ENCODE measurements at regions not wholly inside any gene's neighbourhood (a gene's known extent, or its start where the extent isn't known, plus 50 kb on each side); places are given as distances from the start of the nearest gene placed in this dataset.

DNA sequence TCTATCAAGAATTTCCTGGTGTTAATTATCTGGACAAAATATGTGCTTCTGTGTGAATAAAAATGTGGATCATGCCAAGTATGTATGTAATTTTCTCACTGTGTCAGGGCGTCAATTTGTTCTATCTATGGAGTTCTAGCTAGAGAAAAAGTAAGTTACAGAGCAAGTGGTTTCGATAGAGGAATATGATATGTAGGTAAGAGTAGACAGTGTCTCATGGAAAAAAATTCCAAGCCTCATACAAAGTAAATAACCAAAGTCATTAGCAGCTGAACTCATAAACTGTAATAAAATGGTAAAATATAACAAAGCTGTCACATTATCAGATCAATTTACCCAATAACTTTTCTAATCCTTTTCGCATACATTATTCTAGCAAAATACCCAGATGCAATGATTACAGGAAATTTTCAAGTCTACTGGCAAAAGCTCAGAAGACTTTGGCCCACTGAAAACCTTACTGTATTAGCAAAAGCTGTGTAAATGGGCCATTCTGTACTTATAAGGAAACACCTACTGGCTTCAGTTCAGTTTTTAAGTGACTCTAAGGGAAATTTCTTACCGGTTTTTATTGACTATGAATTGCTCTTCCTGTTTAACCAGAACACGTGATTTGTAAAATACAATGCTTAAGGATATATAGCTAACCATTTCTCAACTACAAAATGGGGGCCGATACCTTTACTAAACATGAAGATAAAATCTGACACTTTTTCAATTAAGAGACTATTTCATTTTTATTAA is 121.0 kb upstream of the ARSJ start:
- Histone ChIP-seq H3K4me3 (no peak overlapping the region), H3K27me3 (replicated peaks; ENCODE audit: insufficient read depth) (no peaks in the 10 kb centered on the region), H3K27ac (no peak overlapping the region), H3K36me3 (no peaks in the 10 kb centered on the region), H3K4me1 (replicated peaks) (no peaks in the 10 kb centered on the region), H3K9me3 (no peaks in the 10 kb centered on the region)
- 30% methylated on average over 6 of the region's 6 CpGs for WGBS
- TF ChIP-seq POLR2AphosphoS5 (IDR thresholded peaks at IDR 0.05) (no peak), POLR2A (IDR thresholded peaks at IDR 0.05) (no peak)
- TF ChIP-seq, protein P1, sequence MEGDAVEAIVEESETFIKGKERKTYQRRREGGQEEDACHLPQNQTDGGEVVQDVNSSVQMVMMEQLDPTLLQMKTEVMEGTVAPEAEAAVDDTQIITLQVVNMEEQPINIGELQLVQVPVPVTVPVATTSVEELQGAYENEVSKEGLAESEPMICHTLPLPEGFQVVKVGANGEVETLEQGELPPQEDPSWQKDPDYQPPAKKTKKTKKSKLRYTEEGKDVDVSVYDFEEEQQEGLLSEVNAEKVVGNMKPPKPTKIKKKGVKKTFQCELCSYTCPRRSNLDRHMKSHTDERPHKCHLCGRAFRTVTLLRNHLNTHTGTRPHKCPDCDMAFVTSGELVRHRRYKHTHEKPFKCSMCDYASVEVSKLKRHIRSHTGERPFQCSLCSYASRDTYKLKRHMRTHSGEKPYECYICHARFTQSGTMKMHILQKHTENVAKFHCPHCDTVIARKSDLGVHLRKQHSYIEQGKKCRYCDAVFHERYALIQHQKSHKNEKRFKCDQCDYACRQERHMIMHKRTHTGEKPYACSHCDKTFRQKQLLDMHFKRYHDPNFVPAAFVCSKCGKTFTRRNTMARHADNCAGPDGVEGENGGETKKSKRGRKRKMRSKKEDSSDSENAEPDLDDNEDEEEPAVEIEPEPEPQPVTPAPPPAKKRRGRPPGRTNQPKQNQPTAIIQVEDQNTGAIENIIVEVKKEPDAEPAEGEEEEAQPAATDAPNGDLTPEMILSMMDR (IDR thresholded peaks at IDR 0.05) = no peak
- no peak for DNase-seq (ENCODE audit: low spot score)
- intact Hi-C loops (cut with DNase I) = no loop called here

DNA sequence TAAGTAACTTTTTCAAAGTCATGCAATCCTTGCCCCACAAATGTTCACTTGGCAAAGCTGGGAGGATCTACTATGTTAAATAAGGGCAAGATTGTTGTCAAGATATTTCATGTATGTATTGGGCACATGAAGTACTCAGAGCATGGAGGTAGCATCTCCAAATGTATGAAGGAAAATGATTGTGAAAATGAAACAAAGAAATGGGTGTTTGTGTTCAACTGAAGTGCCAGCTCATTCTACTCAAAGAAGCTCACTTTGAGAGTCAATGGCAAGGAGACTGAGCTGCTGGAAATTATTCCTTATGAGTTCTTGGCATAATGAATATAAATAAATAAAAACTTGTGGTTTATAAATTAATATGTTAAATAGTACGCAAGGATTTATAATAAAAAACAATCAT is 124.5 kb upstream of the ARSJ start:
- TF ChIP-seq, protein P1 (IDR thresholded peaks at IDR 0.05) = no peak
- Histone ChIP-seq H3K27me3 (replicated peaks; ENCODE audit: insufficient read depth) (no peaks in the 10 kb centered on the region), H3K4me3 (no peak overlapping the region), H3K36me3 (no peaks in the 10 kb centered on the region), H3K9me3 (no peaks in the 10 kb centered on the region), H3K4me1 (replicated peaks) (no peaks in the 10 kb centered on the region), H3K27ac (no peak overlapping the region)
- whole genome bisulfite sequencing = 93% methylated on average over 1 of the region's 1 CpG
- intact Hi-C loops (cut with DNase I) = no loop called here
- no peak for DNase-seq (ENCODE audit: low spot score)

DNA sequence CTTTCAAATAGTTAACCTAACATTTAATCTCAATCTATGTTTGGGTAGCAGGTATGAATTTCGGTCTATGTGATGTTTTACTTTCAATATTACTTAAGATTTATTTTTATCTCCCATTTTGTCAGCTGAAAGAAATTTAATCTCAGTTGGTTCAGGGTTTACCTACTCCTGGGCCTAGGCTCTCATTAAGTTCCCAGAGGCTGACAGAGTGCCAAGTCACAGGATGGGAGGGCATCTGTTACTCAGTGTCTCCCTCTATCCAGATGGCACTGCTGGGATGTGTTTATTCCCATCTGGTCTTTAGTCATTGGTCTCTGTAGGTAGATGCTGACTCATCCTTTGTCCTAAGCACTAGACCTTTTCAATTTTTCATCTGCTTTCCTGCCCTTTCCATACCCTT is 129.4 kb upstream of the ARSJ start:
- Histone ChIP-seq H3K27ac (no peak overlapping the region), H3K36me3 (no peaks in the 10 kb centered on the region), H3K27me3 (replicated peaks; ENCODE audit: insufficient read depth) (no peaks in the 10 kb centered on the region), H3K4me1 (replicated peaks) (no peaks in the 10 kb centered on the region), H3K4me3 (no peak overlapping the region), H3K9me3 (no peaks in the 10 kb centered on the region)
- 97% methylated on average over 1 of the region's 1 CpG for WGBS
- no peak for TF ChIP-seq POLR2A (IDR thresholded peaks at IDR 0.05)
- TF ChIP-seq, protein P1 (IDR thresholded peaks at IDR 0.05) = no peak
- TF ChIP-seq POLR2AphosphoS5 (IDR thresholded peaks at IDR 0.05) = no peak
- intact Hi-C loops (cut with DNase I) = no loop called here
- DNase-seq (ENCODE audit: low spot score) = no peak

DNA sequence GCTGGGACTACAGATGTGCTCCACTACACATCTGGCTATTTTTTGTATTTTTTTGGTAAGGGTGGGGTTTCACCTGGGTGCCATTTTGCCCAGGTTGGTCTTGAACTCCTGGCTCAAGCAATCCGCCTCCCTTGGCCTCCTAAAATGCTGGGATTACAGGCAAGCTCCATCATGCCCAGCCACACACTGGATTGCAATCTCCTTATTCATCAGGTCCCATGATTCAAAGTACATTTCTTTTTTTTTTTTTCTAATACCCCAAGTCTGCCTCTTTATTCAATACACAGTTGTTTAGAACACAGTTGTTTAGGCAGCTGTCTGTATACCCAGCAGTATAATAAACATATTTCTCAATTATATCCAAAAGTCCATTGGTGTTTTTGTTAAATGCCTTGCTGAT is 130.3 kb upstream of the ARSJ start:
- TF ChIP-seq, protein P1 (IDR thresholded peaks at IDR 0.05) = no peak
- TF ChIP-seq POLR2AphosphoS5 (IDR thresholded peaks at IDR 0.05) (no peak), POLR2A (IDR thresholded peaks at IDR 0.05) (no peak)
- DNase-seq (ENCODE audit: low spot score) = no peak
- H3K27me3 ChIP-seq (replicated peaks; ENCODE audit: insufficient read depth) = no peaks in the 10 kb centered on the region
- WGBS = 84% methylated on average over 1 of the region's 1 CpG
- intact Hi-C loops (cut with DNase I) = no loop called here
- no peak overlapping the region for H3K27ac ChIP-seq
- H3K9me3 ChIP-seq = no peaks in the 10 kb centered on the region
- no peaks in the 10 kb centered on the region for H3K36me3 ChIP-seq
- H3K4me1 ChIP-seq (replicated peaks) = no peaks in the 10 kb centered on the region
- no peak overlapping the region for H3K4me3 ChIP-seq

DNA sequence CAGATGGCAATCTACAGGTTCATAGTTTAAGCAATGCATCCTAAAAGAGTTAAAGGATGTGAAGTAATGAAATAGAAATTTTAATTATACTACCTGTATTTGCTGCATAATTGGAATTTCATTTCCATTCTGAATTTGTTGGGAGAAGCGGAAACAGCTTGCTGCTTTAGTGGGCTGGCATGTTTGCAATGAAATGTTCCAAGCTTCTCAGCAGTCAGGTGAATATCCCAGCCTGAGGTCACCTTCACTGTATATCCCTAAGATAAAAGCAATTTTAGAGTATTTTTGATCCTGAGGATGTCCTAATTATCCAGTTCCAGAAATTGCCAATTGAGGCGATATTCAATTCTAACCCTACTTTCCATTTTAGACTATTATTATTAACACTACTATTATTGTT is 136.1 kb upstream of the ARSJ start:
- Histone ChIP-seq H3K4me1 (replicated peaks) (no peaks in the 10 kb centered on the region), H3K36me3 (no peaks in the 10 kb centered on the region), H3K27ac (no peak overlapping the region), H3K4me3 (no peak overlapping the region), H3K9me3 (no peaks in the 10 kb centered on the region), H3K27me3 (replicated peaks; ENCODE audit: insufficient read depth) (no peaks in the 10 kb centered on the region)
- intact Hi-C loops (cut with DNase I) = no loop called here
- 100% methylated on average over 2 of the region's 2 CpGs for WGBS
- DNase-seq (ENCODE audit: low spot score) = no peak
- TF ChIP-seq, protein P1 (IDR thresholded peaks at IDR 0.05) = no peak
- no peak for TF ChIP-seq POLR2A (IDR thresholded peaks at IDR 0.05)
- no peak for TF ChIP-seq POLR2AphosphoS5 (IDR thresholded peaks at IDR 0.05)
